HG03196 (cell line): ENCODE measurements at regions not wholly inside any gene's neighbourhood (a gene's known extent, or its start where the extent isn't known, plus 50 kb on each side); places are given as distances from the start of the nearest gene placed in this dataset.
"Not testable (repeated sequence)": the region's sequence is repeated elsewhere in the genome, so short reads cannot be mapped to it uniquely, and the experiment has no call there.

ENCODE experiments used
- ATAC-seq: cut with Tn5 transposase; IDR thresholded peaks from one replicate; pipeline ENCODE4 v1.9.1; 2021; ENCODE audit not compliant: unreplicated experiment

- ATAC-seq, result no peak
Observed at GRCh38 chr4:138347561-138347960, 105.4 kb upstream of the SLC7A11 start.

GRCh38 chr4:138344851-138345250 lies 102.7 kb upstream of the SLC7A11 start:
- ATAC-seq, result no peak

DNA sequence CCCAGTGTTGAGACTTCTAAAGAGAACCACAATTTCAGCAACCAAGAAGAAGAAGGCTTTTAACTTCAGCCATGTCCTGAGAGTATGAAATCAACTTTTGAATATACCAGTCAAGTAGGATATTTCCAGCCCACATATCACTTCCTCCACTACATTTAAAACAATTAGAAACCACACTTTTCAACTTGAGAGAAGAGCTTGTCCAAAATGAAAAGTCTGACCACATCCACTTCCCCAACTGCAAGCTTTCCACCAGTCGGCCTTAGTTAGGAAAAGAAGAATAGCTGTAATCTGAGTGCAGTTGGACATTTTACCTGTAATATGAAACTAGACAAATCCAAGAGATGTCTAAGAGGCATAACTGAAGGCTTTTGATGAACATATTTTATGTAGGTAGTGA lies 101.9 kb upstream of the SLC7A11 start:
- no peak for ATAC-seq

GRCh38 chr4:138341739-138342415 lies 99.7 kb upstream of the SLC7A11 start:
- no peak for ATAC-seq

- ATAC-seq, result no peak
Observed at GRCh38 chr4:138338840-138339239, 96.7 kb upstream of the SLC7A11 start.

- not testable (repeated sequence) for ATAC-seq
Observed at GRCh38 chr4:138338222-138338621, 96.1 kb upstream of the SLC7A11 start.

- ATAC-seq, result no peak
Observed at GRCh38 chr4:138334346-138335016, 92.3 kb upstream of the SLC7A11 start.

- ATAC-seq, result not testable (repeated sequence)
Observed at GRCh38 chr4:138332415-138332814, 90.3 kb upstream of the SLC7A11 start.

GRCh38 chr4:138330531-138330930 lies 88.4 kb upstream of the SLC7A11 start:
- no peak for ATAC-seq

GRCh38 chr4:138329506-138330070 lies 87.4 kb upstream of the SLC7A11 start:
- no peak for ATAC-seq

DNA sequence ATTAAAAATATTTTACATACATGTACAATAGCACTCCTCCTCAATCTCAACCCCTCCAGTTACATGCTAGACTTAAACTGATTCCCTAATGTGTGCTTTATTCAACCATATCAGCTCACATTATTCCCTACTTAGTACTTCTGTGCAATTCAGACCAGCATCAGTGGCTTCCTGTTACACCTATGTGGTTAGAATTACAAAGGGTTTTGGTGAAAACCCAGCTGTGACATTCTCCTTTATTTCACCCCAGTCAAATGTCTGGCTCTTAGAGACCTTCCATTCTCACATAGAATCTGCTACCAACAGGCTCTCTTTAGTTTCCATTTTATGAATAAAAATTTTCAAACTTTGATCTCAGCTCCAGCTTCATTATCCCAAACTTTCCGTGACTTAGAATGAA lies 85.2 kb upstream of the SLC7A11 start:
- no peak for ATAC-seq

GRCh38 chr4:138320831-138321230 lies 78.7 kb upstream of the SLC7A11 start:
- ATAC-seq, result no peak

- ATAC-seq, result no peak
Observed at GRCh38 chr4:138320030-138320429, 77.9 kb upstream of the SLC7A11 start.

DNA sequence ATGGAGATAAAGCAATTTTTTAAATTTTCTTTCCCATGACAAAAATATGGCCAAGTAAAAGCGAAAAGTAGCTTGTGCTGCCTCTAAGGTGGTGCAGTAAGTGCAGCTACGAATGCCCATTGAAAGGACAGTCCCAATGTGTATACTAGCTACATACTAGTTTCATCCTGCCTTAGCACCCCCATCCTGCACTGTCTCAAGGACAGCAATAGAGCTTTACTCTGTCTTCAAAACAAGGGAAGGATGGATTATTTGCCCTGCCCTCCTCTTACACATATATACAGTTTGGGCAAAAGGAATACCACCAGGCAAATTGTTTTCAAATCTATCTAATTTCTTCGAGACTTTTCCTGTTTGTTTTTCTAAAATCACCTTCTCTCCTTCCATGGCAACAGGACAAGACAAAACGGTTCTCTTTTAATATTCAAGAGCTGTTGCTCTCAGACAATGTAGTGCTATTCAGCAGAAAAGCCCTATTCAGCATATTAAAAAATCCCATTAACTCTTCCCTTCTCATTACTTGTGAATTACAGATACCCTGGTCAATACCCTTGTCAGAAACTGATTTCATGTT lies 75.1 kb upstream of the SLC7A11 start:
- no peak for ATAC-seq

GRCh38 chr4:138312536-138312911 lies 70.4 kb upstream of the SLC7A11 start:
- ATAC-seq, result no peak

DNA sequence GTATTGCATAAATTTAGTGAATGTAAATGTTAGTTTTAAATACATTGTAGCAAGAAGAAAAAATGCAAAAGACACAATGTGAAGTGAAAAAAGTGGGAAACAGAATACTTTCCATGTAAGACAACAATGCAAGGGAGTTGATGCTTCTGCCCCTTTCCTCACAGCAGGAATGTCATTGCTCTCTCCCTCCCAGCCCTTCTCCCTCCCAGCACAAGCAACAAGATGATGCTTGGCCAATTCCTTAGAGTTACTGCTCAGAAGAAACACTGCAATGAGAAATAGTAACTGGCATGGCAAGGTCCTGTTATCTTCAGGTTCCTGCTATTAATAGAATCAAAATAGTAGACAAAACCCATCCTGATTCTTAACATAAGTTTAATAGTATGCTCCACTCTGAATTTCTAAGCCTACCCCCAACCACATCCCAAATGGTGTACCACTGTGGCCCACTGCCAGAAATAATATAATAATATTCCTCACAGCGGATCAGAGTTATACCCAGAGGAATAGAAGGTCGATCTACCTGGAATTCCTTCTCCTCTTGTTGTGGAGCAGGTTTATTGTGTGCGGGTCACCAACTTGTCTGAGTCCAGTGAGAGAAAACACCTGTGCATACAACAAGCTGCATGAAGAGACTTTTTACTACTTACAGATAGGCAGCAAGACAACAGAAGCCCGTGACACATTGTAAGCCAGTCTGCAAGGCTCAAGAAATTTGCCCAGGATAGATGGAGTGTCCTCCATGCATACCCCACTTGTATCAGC lies 69.8 kb upstream of the SLC7A11 start:
- no peak for ATAC-seq

DNA sequence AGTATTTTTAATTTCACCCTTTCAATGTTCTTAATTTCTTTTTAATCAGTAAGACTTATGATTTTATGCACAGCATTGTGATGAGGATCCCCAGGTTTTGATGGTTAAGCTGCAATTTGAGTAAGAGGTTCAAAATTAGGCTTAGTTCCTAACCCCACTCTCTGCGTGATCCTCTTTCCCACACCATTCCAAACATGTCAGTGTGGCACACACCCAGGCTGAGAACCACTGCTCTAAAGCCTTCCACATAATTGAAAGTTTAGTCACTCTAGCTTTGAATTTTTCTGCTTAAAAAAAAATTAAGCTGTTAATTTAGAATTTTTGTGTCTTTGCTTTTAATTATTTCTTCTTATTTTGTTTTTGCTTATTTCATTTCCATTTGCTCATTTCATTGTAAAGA lies 68.8 kb upstream of the SLC7A11 start:
- no peak for ATAC-seq

GRCh38 chr4:138310498-138310897 lies 68.3 kb upstream of the SLC7A11 start:
- no peak for ATAC-seq

DNA sequence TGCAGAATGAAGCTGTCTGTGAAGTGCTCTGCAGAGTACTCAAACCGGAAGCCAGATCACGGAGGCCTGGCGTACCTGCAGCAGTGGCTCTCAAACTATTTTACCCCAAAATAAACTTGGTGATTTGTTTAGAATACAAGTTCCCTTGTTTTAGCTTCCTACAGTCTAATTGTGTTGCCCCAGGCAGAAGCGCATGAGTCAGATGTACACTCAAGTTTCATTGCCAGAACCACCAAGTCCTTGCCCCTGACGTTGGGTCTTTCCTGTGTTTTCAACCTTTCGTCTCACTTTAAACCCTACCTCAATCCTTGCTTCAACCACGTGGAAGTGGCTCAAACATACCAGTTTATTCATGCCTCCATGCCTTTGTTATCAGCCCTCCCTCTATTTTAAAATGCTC lies 66.2 kb upstream of the SLC7A11 start:
- ATAC-seq, result no peak

GRCh38 chr4:138307319-138307718 lies 65.2 kb upstream of the SLC7A11 start:
- ATAC-seq, result no peak

DNA sequence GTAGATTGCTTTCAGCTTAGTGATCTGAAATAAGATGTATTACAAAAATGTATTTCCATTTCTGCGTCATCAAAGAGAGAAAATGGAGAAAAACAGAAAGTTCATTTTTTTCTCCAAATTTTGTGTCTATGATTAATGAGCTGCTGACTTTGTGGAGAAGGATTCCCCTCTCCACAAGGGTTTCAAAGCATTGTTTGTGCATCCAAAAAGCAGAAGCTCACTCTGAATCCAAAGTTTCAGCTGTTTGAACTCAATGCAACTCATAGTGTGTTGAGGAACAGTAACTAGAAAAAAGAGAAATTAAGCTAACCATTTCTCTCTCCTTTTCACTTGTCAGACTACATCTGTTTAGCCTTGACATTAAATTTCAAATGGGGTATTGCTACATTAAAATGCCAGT lies 62.9 kb upstream of the SLC7A11 start:
- no peak for ATAC-seq
